ENCODE measurements at regions not wholly inside any gene's neighbourhood (a gene's known extent, or its start where the extent isn't known, plus 50 kb on each side); places are given as distances from the start of the nearest gene placed in this dataset.

DNA sequence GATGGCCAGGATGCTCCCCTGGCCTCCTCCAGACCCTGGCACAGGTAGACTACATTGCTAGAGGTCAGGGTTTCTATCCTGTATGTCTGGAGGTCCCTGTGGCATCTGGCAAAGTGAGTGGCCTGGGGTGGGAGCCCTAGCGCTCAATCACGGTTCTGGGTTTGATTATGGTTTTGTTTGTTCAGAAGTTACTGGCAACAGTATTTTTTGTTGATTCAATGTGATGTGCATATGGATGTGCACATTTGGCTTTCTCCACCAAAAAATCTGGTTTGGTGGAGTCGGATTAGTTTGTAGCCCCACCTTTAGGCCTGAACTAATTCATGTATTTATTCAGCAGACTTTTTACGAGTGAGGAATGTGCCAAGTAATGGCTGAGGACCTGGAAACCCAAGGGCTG, 109.7 kb downstream of the VEGFA start:
- no peak for TF ChIP-seq CTCF (IDR thresholded peaks at IDR 0.05; ENCODE audit: insufficient read depth, low read depth, low read length, missing control alignments)
- no peak overlapping the region for H3K4me3 ChIP-seq (ENCODE audit: low read length)
- no peak for DNase-seq (ENCODE audit: low read depth)

GRCh38 chr6:43878823-43879495, 108.9 kb downstream of the VEGFA start:
- no peak for TF ChIP-seq CTCF (IDR thresholded peaks at IDR 0.05; ENCODE audit: insufficient read depth, low read depth, low read length, missing control alignments)
- H3K4me3 ChIP-seq (ENCODE audit: low read length) = no peak overlapping the region
- DNase-seq (ENCODE audit: low read depth) = no peak

DNA sequence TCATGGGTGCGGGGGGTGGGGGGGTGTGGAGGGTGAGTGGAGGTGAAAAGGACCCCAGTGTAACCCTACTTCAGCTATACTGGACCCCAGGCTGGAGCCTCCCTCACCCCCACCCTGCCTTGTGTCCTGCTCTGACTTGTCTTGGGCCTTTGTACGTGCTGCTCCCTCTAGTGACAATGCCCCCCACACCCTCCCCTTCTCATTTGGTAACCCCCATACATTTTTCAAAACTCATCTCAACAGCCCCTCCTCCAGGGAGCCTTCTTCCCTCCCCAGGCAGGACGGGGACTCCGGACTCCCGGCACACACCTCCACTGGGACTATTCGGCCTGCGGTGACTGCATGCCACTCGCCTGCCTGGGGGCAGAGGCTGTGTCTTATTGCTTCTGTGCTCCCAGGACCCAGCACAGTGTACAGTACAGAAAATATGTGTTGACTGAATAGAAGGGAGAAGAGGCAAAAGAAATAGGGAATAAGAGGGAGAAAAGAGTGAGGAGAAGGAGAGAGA, 108.2 kb downstream of the VEGFA start:
- DNase-seq (ENCODE audit: low read depth) = no peak
- no peak for TF ChIP-seq CTCF (IDR thresholded peaks at IDR 0.05; ENCODE audit: insufficient read depth, low read depth, low read length, missing control alignments)

DNA sequence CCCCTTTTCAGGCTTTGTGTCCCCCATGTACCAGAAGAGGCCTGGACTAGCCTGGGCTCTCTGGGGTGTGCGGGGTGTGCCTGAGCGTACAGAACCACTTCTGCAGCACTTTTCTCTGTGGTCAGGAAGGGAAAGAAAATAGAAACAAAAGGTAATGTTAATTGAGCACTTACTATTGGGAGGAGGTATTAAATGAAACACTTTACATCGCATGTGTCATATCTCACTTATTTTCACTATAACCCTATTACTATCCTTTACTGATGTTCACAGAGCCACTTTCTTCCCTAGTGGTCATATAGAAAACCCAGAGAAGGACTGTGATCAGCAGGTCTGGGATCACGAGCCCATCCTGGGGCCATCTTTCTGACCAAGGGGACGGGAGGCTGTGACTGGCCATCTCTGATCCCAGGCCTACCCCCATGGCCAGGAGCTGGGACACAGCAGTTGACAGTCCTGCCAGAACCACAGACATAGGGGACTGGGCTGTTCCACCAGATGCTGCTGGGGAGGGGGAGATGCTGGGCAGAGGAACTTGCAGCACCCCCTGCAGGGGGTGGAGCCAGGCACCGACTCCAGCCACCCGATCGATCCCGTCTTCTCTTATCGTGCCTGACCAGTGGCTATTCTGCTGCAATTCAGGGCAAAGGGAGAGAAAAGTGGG, 107.6 kb downstream of the VEGFA start:
- H3K4me3 ChIP-seq (ENCODE audit: low read length) = no peak overlapping the region
- no peak for DNase-seq (ENCODE audit: low read depth)
- no peak for TF ChIP-seq CTCF (IDR thresholded peaks at IDR 0.05; ENCODE audit: insufficient read depth, low read depth, low read length, missing control alignments)

More for the DNA sequence above, 108.2 kb downstream of the VEGFA start:
- H3K4me3 ChIP-seq (ENCODE audit: low read length) = no peak overlapping the region

GRCh38 chr6:43877036-43877435, 107.0 kb downstream of the VEGFA start:
- no peak for TF ChIP-seq CTCF (IDR thresholded peaks at IDR 0.05; ENCODE audit: insufficient read depth, low read depth, low read length, missing control alignments)
- no peak overlapping the region for H3K4me3 ChIP-seq (ENCODE audit: low read length)
- DNase-seq (ENCODE audit: low read depth) = no peak

DNA sequence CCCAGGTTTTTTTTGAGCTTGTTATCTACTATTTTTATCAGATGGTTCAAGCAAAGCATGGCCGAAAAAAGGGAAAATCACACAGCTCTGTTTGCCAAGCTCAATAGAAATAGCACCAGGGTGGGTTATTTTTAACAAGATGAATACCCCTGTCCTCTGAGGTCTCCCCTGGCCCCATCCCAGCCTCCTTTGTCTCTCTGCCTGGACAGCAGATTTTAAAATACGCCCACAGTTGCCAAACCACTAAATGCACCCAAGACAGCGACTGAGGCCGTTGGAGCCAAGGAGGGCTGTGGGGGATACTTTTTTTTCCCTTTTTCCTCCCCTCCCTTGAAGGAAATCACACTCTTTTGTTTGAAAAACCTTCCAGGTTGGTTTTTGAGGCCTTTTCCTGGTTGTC, 106.6 kb downstream of the VEGFA start:
- no peak overlapping the region for H3K4me3 ChIP-seq (ENCODE audit: low read length)
- no peak for DNase-seq (ENCODE audit: low read depth)
- TF ChIP-seq CTCF (IDR thresholded peaks at IDR 0.05; ENCODE audit: insufficient read depth, low read depth, low read length, missing control alignments) = no peak

Measured in epithelial cell of esophagus (primary cell).